GM12878 (cell line): ENCODE measurements at regions not wholly inside any gene's neighbourhood (a gene's known extent, or its start where the extent isn't known, plus 50 kb on each side); places are given as distances from the start of the nearest gene placed in this dataset.

ENCODE experiments used
- ATAC-seq: fragments of 200-7000 bp; cut with Tn5 transposase; 3 replicates; pipeline ENCODE4 v1.9.1; 2020; ENCODE audit warnings: mild to moderate bottlenecking, moderate library complexity
- BruUV-seq: library from RNA; stranded (reverse); fragments of 400-500 nt; replicated peaks from 2 replicates; lab custom pipeline; 2021; lab: Mats Ljungman, UMichigan
- CTCF ChIA-PET: fragments of 300-600 bp; sonication (Branson Sonifier 250); formaldehyde crosslinking; extraction: SDS; loops from one replicate; lab custom pipeline; 2021; ENCODE audit warnings: inconsistent platforms; lab: Yijun Ruan, JAX
- POLR2A ChIA-PET: fragments of 350-600 bp; formaldehyde crosslinking; extraction: SDS; loops from one replicate; lab custom pipeline; 2021; ENCODE audit warnings: inconsistent platforms; lab: Charles Lee
- RAD21 ChIA-PET: fragments of 300-600 bp; sonication (Branson Sonifier 250); formaldehyde crosslinking; loops from one replicate; lab custom pipeline; 2023; ENCODE audit warnings: antibody characterized with exemption; ENCODE audit not compliant: unreplicated experiment; lab: Charles Lee
- SMC1A ChIA-PET: fragments of 300-600 bp; sonication (Branson Sonifier 250); formaldehyde crosslinking; loops from one replicate; lab custom pipeline; 2023; ENCODE audit not compliant: unreplicated experiment, uncharacterized antibody; lab: Charles Lee
- DNase-seq: peaks from one replicate; pipeline ENCODE4 v3.0.0-alpha.2; 2011; ENCODE audit warnings: low read depth, low spot score
- FAIRE-seq: peaks from 3 replicates; lab custom pipeline; 2011; peaks lifted over from hg19 to GRCh38; lab: Jason Lieb, UNC
- H2AFZ ChIP-seq: 2 replicates; pipeline ENCODE4 v1.6.0; 2011; ENCODE audit warnings: low read depth, low read length, control low read depth; ENCODE audit not compliant: control insufficient read depth
- H3K27ac ChIP-seq: 2 replicates; pipeline ENCODE4 v1.5.1; 2011; ENCODE audit warnings: control low read depth; ENCODE audit not compliant: control insufficient read depth, insufficient read depth
- H3K27me3 ChIP-seq, 2 experiments: replicated peaks in 1 of 2; 2 replicates each; pipeline versions ENCODE4 v1.6.0 to v1.6.1; 2011; ENCODE audit warnings: low read length in 1 of 2; ENCODE audit not compliant: control insufficient read depth in 2 of 2, insufficient read depth in 2 of 2
- H3K36me3 ChIP-seq, 2 experiments: 2 replicates each; pipeline ENCODE4 v1.5.1; 2011; ENCODE audit warnings: low read length in 1 of 2; ENCODE audit not compliant: control insufficient read depth in 2 of 2, insufficient read depth in 2 of 2
- H3K4me1 ChIP-seq: 2 replicates; pipeline ENCODE4 v1.6.1; 2011; ENCODE audit warnings: mild to moderate bottlenecking, low read length, moderate library complexity, mixed read lengths; ENCODE audit not compliant: control insufficient read depth, insufficient read depth
- H3K4me2 ChIP-seq: 2 replicates; pipeline ENCODE4 v1.6.0; 2011; ENCODE audit warnings: control low read depth; ENCODE audit not compliant: control insufficient read depth, insufficient read depth
- H3K4me3 ChIP-seq: fragments of 200-600 bp; sonication (generic); 2 replicates; pipeline ENCODE4 v1.5.1; 2016
- H3K79me2 ChIP-seq: 2 replicates; pipeline ENCODE4 v1.6.0; 2011; ENCODE audit warnings: low read length; ENCODE audit not compliant: control insufficient read depth, insufficient read depth
- H3K9ac ChIP-seq: 2 replicates; pipeline ENCODE4 v1.8.0; 2011; ENCODE audit warnings: low read length, control low read depth, mixed read lengths; ENCODE audit not compliant: control insufficient read depth, insufficient read depth
- H3K9me3 ChIP-seq: replicated peaks from 3 replicates; pipeline ENCODE4 v1.5.1; 2011; ENCODE audit warnings: mild to moderate bottlenecking, low read length; ENCODE audit not compliant: control insufficient read depth, insufficient read depth
- H4K20me1 ChIP-seq: 2 replicates; pipeline ENCODE4 v1.6.0; 2011; ENCODE audit not compliant: control insufficient read depth, insufficient read depth
- BCL11A ChIP-seq: IDR thresholded peaks from 2 replicates; pipeline ENCODE4 v1.6.1; 2011; ENCODE audit warnings: low read depth, low read length
- CEBPZ ChIP-seq: fragments of 150-350 bp; IDR thresholded peaks from 2 replicates; pipeline ENCODE4 v1.6.1; 2016; ENCODE audit warnings: low read depth, low read length
- KDM1A ChIP-seq: fragments of 200-600 bp; sonication (generic); IDR thresholded peaks from 2 replicates; pipeline ENCODE4 v1.6.1; 2016; ENCODE audit warnings: borderline replicate concordance
- KLF5 ChIP-seq: fragments of 450-650 bp; IDR thresholded peaks from 2 replicates; pipeline ENCODE4 v1.6.1; 2014; ENCODE audit warnings: mild to moderate bottlenecking; ENCODE audit not compliant: partially characterized antibody
- POLR2A ChIP-seq: IDR thresholded peaks from 2 replicates; pipeline ENCODE4 v1.6.1; 2011; ENCODE audit warnings: low read depth, mild to moderate bottlenecking, low read length
- POLR2AphosphoS5 ChIP-seq: IDR thresholded peaks from 2 replicates; pipeline ENCODE4 v1.6.1; 2011; ENCODE audit warnings: mild to moderate bottlenecking, low read length, inconsistent platforms
- TCF12 ChIP-seq: IDR thresholded peaks from 2 replicates; pipeline ENCODE4 v1.6.1; 2011; ENCODE audit warnings: low read depth, mild to moderate bottlenecking, low read length
- WGBS: methylation state at CpG from one replicate; pipeline ENCODE4 v1.1.6; 2016; ENCODE audit warnings: low lambda C conversion rate; ENCODE audit not compliant: insufficient replicate concordance, insufficient coverage; ENCODE audit errors: missing lambda C conversion rate; 5-methylcytosine and 5-hydroxymethylcytosine counted together
- in situ Hi-C: fragments of 300-500 bp; cut with MboI; formaldehyde crosslinking; loops from 9 replicates; pipeline ENCODE4 v1.14.3; 2018; ENCODE audit warnings: mixed read lengths
- intact Hi-C: fragments of 100-400 bp; cut with micrococcal nuclease; formaldehyde crosslinking; loops from one replicate; pipeline ENCODE4 v1.14.2; 2022; ENCODE audit not compliant: unreplicated experiment
- TF ChIP-seq, protein P1 (sequence below): fragments of 450-650 bp; conservative IDR thresholded peaks from 2 replicates; pipeline ENCODE4 v1.6.1; 2017; ENCODE audit warnings: mild to moderate bottlenecking, moderate library complexity
- TF ChIP-seq, protein P2 (sequence below): fragments of 450-650 bp; IDR thresholded peaks from 2 replicates; pipeline ENCODE4 v1.6.1; 2017; ENCODE audit warnings: mild to moderate bottlenecking, moderate library complexity
- TF ChIP-seq, protein P3 (sequence below): IDR thresholded peaks from 2 replicates; pipeline ENCODE4 v1.6.1; 2012; ENCODE audit warnings: improper control_type of control experiment, low read depth, low read length; ENCODE audit not compliant: insufficient replicate concordance

- in situ Hi-C loops = no loop called here
- CTCF ChIA-PET = no interaction called here
- TF ChIP-seq, protein P1, sequence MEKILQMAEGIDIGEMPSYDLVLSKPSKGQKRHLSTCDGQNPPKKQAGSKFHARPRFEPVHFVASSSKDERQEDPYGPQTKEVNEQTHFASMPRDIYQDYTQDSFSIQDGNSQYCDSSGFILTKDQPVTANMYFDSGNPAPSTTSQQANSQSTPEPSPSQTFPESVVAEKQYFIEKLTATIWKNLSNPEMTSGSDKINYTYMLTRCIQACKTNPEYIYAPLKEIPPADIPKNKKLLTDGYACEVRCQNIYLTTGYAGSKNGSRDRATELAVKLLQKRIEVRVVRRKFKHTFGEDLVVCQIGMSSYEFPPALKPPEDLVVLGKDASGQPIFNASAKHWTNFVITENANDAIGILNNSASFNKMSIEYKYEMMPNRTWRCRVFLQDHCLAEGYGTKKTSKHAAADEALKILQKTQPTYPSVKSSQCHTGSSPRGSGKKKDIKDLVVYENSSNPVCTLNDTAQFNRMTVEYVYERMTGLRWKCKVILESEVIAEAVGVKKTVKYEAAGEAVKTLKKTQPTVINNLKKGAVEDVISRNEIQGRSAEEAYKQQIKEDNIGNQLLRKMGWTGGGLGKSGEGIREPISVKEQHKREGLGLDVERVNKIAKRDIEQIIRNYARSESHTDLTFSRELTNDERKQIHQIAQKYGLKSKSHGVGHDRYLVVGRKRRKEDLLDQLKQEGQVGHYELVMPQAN = no peak
- no peak for TF ChIP-seq TCF12
- TF ChIP-seq, protein P2, sequence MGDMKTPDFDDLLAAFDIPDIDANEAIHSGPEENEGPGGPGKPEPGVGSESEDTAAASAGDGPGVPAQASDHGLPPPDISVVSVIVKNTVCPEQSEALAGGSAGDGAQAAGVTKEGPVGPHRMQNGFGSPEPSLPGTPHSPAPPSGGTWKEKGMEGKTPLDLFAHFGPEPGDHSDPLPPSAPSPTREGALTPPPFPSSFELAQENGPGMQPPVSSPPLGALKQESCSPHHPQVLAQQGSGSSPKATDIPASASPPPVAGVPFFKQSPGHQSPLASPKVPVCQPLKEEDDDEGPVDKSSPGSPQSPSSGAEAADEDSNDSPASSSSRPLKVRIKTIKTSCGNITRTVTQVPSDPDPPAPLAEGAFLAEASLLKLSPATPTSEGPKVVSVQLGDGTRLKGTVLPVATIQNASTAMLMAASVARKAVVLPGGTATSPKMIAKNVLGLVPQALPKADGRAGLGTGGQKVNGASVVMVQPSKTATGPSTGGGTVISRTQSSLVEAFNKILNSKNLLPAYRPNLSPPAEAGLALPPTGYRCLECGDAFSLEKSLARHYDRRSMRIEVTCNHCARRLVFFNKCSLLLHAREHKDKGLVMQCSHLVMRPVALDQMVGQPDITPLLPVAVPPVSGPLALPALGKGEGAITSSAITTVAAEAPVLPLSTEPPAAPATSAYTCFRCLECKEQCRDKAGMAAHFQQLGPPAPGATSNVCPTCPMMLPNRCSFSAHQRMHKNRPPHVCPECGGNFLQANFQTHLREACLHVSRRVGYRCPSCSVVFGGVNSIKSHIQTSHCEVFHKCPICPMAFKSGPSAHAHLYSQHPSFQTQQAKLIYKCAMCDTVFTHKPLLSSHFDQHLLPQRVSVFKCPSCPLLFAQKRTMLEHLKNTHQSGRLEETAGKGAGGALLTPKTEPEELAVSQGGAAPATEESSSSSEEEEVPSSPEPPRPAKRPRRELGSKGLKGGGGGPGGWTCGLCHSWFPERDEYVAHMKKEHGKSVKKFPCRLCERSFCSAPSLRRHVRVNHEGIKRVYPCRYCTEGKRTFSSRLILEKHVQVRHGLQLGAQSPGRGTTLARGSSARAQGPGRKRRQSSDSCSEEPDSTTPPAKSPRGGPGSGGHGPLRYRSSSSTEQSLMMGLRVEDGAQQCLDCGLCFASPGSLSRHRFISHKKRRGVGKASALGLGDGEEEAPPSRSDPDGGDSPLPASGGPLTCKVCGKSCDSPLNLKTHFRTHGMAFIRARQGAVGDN = no peak
- TF ChIP-seq POLR2A = no peak
- no peak for TF ChIP-seq KDM1A
- no peak for TF ChIP-seq POLR2AphosphoS5
- TF ChIP-seq BCL11A = no peak
- TF ChIP-seq, protein P3, sequence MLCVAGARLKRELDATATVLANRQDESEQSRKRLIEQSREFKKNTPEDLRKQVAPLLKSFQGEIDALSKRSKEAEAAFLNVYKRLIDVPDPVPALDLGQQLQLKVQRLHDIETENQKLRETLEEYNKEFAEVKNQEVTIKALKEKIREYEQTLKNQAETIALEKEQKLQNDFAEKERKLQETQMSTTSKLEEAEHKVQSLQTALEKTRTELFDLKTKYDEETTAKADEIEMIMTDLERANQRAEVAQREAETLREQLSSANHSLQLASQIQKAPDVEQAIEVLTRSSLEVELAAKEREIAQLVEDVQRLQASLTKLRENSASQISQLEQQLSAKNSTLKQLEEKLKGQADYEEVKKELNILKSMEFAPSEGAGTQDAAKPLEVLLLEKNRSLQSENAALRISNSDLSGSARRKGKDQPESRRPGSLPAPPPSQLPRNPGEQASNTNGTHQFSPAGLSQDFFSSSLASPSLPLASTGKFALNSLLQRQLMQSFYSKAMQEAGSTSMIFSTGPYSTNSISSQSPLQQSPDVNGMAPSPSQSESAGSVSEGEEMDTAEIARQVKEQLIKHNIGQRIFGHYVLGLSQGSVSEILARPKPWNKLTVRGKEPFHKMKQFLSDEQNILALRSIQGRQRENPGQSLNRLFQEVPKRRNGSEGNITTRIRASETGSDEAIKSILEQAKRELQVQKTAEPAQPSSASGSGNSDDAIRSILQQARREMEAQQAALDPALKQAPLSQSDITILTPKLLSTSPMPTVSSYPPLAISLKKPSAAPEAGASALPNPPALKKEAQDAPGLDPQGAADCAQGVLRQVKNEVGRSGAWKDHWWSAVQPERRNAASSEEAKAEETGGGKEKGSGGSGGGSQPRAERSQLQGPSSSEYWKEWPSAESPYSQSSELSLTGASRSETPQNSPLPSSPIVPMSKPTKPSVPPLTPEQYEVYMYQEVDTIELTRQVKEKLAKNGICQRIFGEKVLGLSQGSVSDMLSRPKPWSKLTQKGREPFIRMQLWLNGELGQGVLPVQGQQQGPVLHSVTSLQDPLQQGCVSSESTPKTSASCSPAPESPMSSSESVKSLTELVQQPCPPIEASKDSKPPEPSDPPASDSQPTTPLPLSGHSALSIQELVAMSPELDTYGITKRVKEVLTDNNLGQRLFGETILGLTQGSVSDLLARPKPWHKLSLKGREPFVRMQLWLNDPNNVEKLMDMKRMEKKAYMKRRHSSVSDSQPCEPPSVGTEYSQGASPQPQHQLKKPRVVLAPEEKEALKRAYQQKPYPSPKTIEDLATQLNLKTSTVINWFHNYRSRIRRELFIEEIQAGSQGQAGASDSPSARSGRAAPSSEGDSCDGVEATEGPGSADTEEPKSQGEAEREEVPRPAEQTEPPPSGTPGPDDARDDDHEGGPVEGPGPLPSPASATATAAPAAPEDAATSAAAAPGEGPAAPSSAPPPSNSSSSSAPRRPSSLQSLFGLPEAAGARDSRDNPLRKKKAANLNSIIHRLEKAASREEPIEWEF = no peak
- no peak for TF ChIP-seq CEBPZ
- TF ChIP-seq KLF5 = no peak
Measured at GRCh38 chr20:56173438-56173837, 75.1 kb upstream of the MC3R start.

More at GRCh38 chr20:56173438-56173837, 75.1 kb upstream of the MC3R start:
- ChIA-PET SMC1A (no interaction called here), POLR2A (no interaction called here), RAD21 (no interaction called here)
- Histone ChIP-seq H3K4me1 (no peaks in the 10 kb centered on the region), H3K36me3 (no peaks in the 10 kb centered on the region), H3K79me2 (no peaks in the 10 kb centered on the region), H2AFZ (no peak overlapping the region), H4K20me1 (no peaks in the 10 kb centered on the region), H3K4me2 (no peak overlapping the region), H3K27ac (no peak overlapping the region), H3K27me3 (no peaks in the 10 kb centered on the region), H3K4me3 (no peak overlapping the region), H3K9me3 (no peaks in the 10 kb centered on the region; the same call in 2 of the 3 replicates), H3K9ac (no peak overlapping the region)
- WGBS = 57% methylated on average over 5 of the region's 5 CpGs
- intact Hi-C loops = no loop called here
- ATAC-seq (no peak), DNase-seq (no peak), FAIRE-seq (no peak)
- no TSS peak for BruUV-seq
